SK-N-SH (cell line): ENCODE measurements at regions not wholly inside any gene's neighbourhood (a gene's known extent, or its start where the extent isn't known, plus 50 kb on each side); places are given as distances from the start of the nearest gene placed in this dataset.

Experiments used
- CTCF ChIP-seq: fragments of 200-600 bp; sonication (generic); IDR thresholded peaks from 2 replicates; pipeline ENCODE4 v1.6.1; 2017; ENCODE audit warnings: antibody characterized with exemption, mild to moderate bottlenecking, moderate library complexity
- EP300 ChIP-seq, 2 experiments: IDR thresholded peaks; 2 replicates each; pipeline versions ENCODE4 v1.4.0 to v1.6.1; 2012; ENCODE audit warnings: borderline replicate concordance in 1 of 2, low read depth in 1 of 2, low read length in 1 of 2
- EZH2phosphoT487 ChIP-seq: fragments of 200-600 bp; sonication (generic); IDR thresholded peaks from 2 replicates; pipeline ENCODE4 v1.6.1; 2017; ENCODE audit warnings: low read depth, mixed run types, mild to moderate bottlenecking, antibody characterized with exemption, moderate library complexity, borderline replicate concordance
- MAX ChIP-seq: IDR thresholded peaks from 2 replicates; pipeline ENCODE4 v1.4.0; 2012; ENCODE audit warnings: low read depth
- MXI1 ChIP-seq: IDR thresholded peaks from 2 replicates; pipeline ENCODE4 v1.6.1; 2012; ENCODE audit warnings: mild to moderate bottlenecking, low read depth, low read length, improper control_type of control experiment
- NRF1 ChIP-seq: IDR thresholded peaks from 2 replicates; pipeline ENCODE4 v1.6.1; 2012; ENCODE audit warnings: low read depth, mild to moderate bottlenecking, low read length
- POLR2AphosphoS5 ChIP-seq: IDR thresholded peaks from 2 replicates; pipeline ENCODE4 v1.6.1; 2012; ENCODE audit warnings: low read depth, low read length
- RAD21 ChIP-seq: IDR thresholded peaks from 2 replicates; pipeline ENCODE4 v1.6.1; 2012; ENCODE audit warnings: mild to moderate bottlenecking, low read length
- RCOR1 ChIP-seq: fragments of 150-350 bp; IDR thresholded peaks from 2 replicates; pipeline ENCODE4 v1.6.1; 2017; ENCODE audit warnings: antibody characterized with exemption, low read length
- RXRA ChIP-seq: IDR thresholded peaks from 2 replicates; pipeline ENCODE4 v1.4.0; 2012; ENCODE audit warnings: low read depth, mild to moderate bottlenecking, borderline replicate concordance
- TEAD4 ChIP-seq: IDR thresholded peaks from 2 replicates; pipeline ENCODE4 v1.4.0; 2012; ENCODE audit warnings: mild to moderate bottlenecking, borderline replicate concordance; ENCODE audit not compliant: insufficient read depth
- TF ChIP-seq, protein P1 (sequence below): IDR thresholded peaks from 2 replicates; pipeline ENCODE4 v1.4.0; 2012; ENCODE audit warnings: low read depth, borderline replicate concordance
- TF ChIP-seq, protein P2 (sequence below): IDR thresholded peaks from 2 replicates; pipeline ENCODE4 v1.6.1; 2012; ENCODE audit warnings: mild to moderate bottlenecking, low read depth, low read length, moderate library complexity

DNA sequence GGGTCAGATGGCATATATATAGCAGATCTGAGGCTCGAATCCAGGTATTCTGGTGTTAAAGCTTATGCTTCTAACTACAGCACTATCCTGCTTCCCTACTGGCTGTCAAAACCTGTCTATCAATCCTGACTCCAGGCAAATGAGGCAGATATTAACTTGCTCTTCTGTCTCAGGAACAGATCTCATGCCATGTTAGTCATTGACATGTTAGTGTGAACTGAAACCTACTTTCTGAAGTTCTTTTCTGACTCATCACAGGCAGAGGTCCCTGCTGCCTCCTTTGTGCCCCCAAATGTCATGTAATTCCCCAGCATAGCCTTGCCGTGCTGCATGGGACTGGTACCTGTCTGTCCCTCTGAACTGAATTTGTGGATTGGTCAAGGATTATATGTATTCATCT, 125.0 kb upstream of the SMAD3 start:
- no peak for TF ChIP-seq CTCF
- TF ChIP-seq RXRA = no peak
- TF ChIP-seq TEAD4 = no peak
- TF ChIP-seq, protein P1, sequence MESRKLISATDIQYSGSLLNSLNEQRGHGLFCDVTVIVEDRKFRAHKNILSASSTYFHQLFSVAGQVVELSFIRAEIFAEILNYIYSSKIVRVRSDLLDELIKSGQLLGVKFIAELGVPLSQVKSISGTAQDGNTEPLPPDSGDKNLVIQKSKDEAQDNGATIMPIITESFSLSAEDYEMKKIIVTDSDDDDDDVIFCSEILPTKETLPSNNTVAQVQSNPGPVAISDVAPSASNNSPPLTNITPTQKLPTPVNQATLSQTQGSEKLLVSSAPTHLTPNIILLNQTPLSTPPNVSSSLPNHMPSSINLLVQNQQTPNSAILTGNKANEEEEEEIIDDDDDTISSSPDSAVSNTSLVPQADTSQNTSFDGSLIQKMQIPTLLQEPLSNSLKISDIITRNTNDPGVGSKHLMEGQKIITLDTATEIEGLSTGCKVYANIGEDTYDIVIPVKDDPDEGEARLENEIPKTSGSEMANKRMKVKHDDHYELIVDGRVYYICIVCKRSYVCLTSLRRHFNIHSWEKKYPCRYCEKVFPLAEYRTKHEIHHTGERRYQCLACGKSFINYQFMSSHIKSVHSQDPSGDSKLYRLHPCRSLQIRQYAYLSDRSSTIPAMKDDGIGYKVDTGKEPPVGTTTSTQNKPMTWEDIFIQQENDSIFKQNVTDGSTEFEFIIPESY = no peak
- no peak for TF ChIP-seq MXI1
- TF ChIP-seq, protein P2, sequence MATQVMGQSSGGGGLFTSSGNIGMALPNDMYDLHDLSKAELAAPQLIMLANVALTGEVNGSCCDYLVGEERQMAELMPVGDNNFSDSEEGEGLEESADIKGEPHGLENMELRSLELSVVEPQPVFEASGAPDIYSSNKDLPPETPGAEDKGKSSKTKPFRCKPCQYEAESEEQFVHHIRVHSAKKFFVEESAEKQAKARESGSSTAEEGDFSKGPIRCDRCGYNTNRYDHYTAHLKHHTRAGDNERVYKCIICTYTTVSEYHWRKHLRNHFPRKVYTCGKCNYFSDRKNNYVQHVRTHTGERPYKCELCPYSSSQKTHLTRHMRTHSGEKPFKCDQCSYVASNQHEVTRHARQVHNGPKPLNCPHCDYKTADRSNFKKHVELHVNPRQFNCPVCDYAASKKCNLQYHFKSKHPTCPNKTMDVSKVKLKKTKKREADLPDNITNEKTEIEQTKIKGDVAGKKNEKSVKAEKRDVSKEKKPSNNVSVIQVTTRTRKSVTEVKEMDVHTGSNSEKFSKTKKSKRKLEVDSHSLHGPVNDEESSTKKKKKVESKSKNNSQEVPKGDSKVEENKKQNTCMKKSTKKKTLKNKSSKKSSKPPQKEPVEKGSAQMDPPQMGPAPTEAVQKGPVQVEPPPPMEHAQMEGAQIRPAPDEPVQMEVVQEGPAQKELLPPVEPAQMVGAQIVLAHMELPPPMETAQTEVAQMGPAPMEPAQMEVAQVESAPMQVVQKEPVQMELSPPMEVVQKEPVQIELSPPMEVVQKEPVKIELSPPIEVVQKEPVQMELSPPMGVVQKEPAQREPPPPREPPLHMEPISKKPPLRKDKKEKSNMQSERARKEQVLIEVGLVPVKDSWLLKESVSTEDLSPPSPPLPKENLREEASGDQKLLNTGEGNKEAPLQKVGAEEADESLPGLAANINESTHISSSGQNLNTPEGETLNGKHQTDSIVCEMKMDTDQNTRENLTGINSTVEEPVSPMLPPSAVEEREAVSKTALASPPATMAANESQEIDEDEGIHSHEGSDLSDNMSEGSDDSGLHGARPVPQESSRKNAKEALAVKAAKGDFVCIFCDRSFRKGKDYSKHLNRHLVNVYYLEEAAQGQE = no peak
- TF ChIP-seq RAD21 = no peak
- TF ChIP-seq MAX = no peak
- no peak for TF ChIP-seq EP300 (IDR thresholded peaks at IDR 0.05; ENCODE audit: borderline replicate concordance in 1 of 2, low read depth in 1 of 2, low read length in 1 of 2)
- TF ChIP-seq EZH2phosphoT487 = no peak
- no peak for TF ChIP-seq POLR2AphosphoS5
- TF ChIP-seq NRF1 = no peak
- TF ChIP-seq RCOR1 = no peak
